ENCODE measurements at regions not wholly inside any gene's neighbourhood (a gene's known extent, or its start where the extent isn't known, plus 50 kb on each side); places are given as distances from the start of the nearest gene placed in this dataset.

- no peaks in the 10 kb centered on the region for H3K36me3 ChIP-seq (ENCODE audit: low read depth)
- H3K79me2 ChIP-seq (ENCODE audit: low read depth), result no peaks in the 10 kb centered on the region
- H3K9me3 ChIP-seq (ENCODE audit: insufficient read depth, low read depth), result no peaks in the 10 kb centered on the region
- intact Hi-C loops (cut with micrococcal nuclease; ENCODE audit: unreplicated experiment), result no loop called here
- H3K4me3 ChIP-seq, result no peak overlapping the region
- H3K27me3 ChIP-seq (ENCODE audit: insufficient read depth, low read depth), result peaks cover 59% of the 10 kb centered on the region
- H3K9me2 ChIP-seq (ENCODE audit: insufficient read depth), result no peaks in the 10 kb centered on the region
- BruUV-seq (replicated peaks), result no TSS peak
- H3K4me1 ChIP-seq (replicated peaks; ENCODE audit: insufficient read depth), result no peaks in the 10 kb centered on the region
- TF ChIP-seq, protein P1, sequence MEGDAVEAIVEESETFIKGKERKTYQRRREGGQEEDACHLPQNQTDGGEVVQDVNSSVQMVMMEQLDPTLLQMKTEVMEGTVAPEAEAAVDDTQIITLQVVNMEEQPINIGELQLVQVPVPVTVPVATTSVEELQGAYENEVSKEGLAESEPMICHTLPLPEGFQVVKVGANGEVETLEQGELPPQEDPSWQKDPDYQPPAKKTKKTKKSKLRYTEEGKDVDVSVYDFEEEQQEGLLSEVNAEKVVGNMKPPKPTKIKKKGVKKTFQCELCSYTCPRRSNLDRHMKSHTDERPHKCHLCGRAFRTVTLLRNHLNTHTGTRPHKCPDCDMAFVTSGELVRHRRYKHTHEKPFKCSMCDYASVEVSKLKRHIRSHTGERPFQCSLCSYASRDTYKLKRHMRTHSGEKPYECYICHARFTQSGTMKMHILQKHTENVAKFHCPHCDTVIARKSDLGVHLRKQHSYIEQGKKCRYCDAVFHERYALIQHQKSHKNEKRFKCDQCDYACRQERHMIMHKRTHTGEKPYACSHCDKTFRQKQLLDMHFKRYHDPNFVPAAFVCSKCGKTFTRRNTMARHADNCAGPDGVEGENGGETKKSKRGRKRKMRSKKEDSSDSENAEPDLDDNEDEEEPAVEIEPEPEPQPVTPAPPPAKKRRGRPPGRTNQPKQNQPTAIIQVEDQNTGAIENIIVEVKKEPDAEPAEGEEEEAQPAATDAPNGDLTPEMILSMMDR (conservative IDR thresholded peaks at IDR 0.05), result no peak
- TF ChIP-seq EZH2 (IDR thresholded peaks at IDR 0.05; ENCODE audit: low read depth), result no peak
- peaks cover 9% of the 10 kb centered on the region; the same call in 1 of the 2 replicates for H3F3A ChIP-seq (ENCODE audit: insufficient read depth, low read depth)
- H3K27ac ChIP-seq, result no peak overlapping the region
- ChIA-PET CTCF (no interaction called here), POLR2A (ENCODE audit: unreplicated experiment) (no interaction called here)
- DNase-seq, result no peak
- H4K20me1 ChIP-seq (ENCODE audit: insufficient read depth), result no peaks in the 10 kb centered on the region
- no peak overlapping the region for H3K4me2 ChIP-seq
- H2AFZ ChIP-seq, result no peak overlapping the region
Observed at GRCh38 chr16:86112178-86112577, 213.2 kb downstream of the IRF8 start.

- Histone ChIP-seq H3F3A (ENCODE audit: insufficient read depth, low read depth) (no peaks in the 10 kb centered on the region), H3K4me3 (no peak overlapping the region), H3K27me3 (ENCODE audit: insufficient read depth, low read depth) (peaks cover 92% of the 10 kb centered on the region), H3K9me3 (ENCODE audit: insufficient read depth, low read depth) (no peaks in the 10 kb centered on the region), H3K9me2 (ENCODE audit: insufficient read depth) (no peaks in the 10 kb centered on the region), H3K79me2 (ENCODE audit: low read depth) (no peaks in the 10 kb centered on the region), H2AFZ (no peak overlapping the region), H3K36me3 (ENCODE audit: low read depth) (no peaks in the 10 kb centered on the region), H4K20me1 (ENCODE audit: insufficient read depth) (no peaks in the 10 kb centered on the region), H3K4me2 (no peak overlapping the region), H3K27ac (no peak overlapping the region), H3K4me1 (replicated peaks; ENCODE audit: insufficient read depth) (no peaks in the 10 kb centered on the region)
- CTCF ChIA-PET, result no interaction called here
- intact Hi-C loops (cut with micrococcal nuclease; ENCODE audit: unreplicated experiment), result no loop called here
- no TSS peak for BruUV-seq (replicated peaks)
- POLR2A ChIA-PET (ENCODE audit: unreplicated experiment), result no interaction called here
- no peak for DNase-seq
- TF ChIP-seq, protein P1 (conservative IDR thresholded peaks at IDR 0.05), result no peak
- no peak for TF ChIP-seq EZH2 (IDR thresholded peaks at IDR 0.05; ENCODE audit: low read depth)
Observed at GRCh38 chr16:86117235-86117634, 218.3 kb downstream of the IRF8 start.

DNA sequence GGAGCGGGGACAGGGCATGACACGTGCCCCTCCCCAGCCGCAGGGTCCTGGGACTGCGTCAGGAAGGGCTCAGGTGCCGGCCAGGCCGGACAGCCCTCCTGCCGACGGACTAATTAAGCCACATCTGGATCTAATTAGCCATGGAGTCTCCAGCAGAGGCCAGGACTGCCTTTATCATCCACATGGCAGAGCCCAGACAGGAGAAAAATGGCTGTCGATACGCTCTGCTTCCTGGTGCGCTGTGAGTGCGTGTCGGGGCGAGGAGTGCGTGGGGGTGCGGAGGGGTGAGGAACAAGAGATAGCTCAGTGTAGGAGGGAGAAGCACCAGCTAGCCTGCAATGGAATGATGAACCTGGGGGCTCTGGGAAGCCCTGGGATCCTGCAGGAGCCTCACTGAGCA lies 218.8 kb downstream of the IRF8 start:
- H3K27me3 ChIP-seq (ENCODE audit: insufficient read depth, low read depth), result peaks cover 92% of the 10 kb centered on the region
- H3K4me3 ChIP-seq, result no peak overlapping the region
- CTCF ChIA-PET, result no interaction called here
- intact Hi-C loops (cut with micrococcal nuclease; ENCODE audit: unreplicated experiment), result no loop called here
- no TSS peak for BruUV-seq (replicated peaks)
- no peaks in the 10 kb centered on the region for H3K9me2 ChIP-seq (ENCODE audit: insufficient read depth)
- no peaks in the 10 kb centered on the region for H3K36me3 ChIP-seq (ENCODE audit: low read depth)
- no peak for DNase-seq
- no peak overlapping the region for H2AFZ ChIP-seq
- POLR2A ChIA-PET (ENCODE audit: unreplicated experiment), result no interaction called here
- no peaks in the 10 kb centered on the region for H3K79me2 ChIP-seq (ENCODE audit: low read depth)
- no peaks in the 10 kb centered on the region for H3K9me3 ChIP-seq (ENCODE audit: insufficient read depth, low read depth)
- H3F3A ChIP-seq (ENCODE audit: insufficient read depth, low read depth), result no peaks in the 10 kb centered on the region
- no peak overlapping the region for H3K27ac ChIP-seq
- H3K4me2 ChIP-seq, result no peak overlapping the region
- TF ChIP-seq EZH2 (IDR thresholded peaks at IDR 0.05; ENCODE audit: low read depth), result no peak
- TF ChIP-seq, protein P1 (conservative IDR thresholded peaks at IDR 0.05), result no peak
- H3K4me1 ChIP-seq (replicated peaks; ENCODE audit: insufficient read depth), result no peaks in the 10 kb centered on the region
- H4K20me1 ChIP-seq (ENCODE audit: insufficient read depth), result no peaks in the 10 kb centered on the region

All from PC-9 (cell line).